Right ventricle myocardium superior (tissue), 1 donor: ENCODE measurements at regions not wholly inside any gene's neighbourhood (a gene's known extent, or its start where the extent isn't known, plus 50 kb on each side); places are given as distances from the start of the nearest gene placed in this dataset.
"Not testable (repeated sequence)": the region's sequence is repeated elsewhere in the genome, so short reads cannot be mapped to it uniquely, and the experiment has no call there.

Experiments
- ATAC-seq: fragments of 200-7000 bp; cut with Tn5 transposase; one replicate; pipeline ENCODE4 v1.9.1; 2020; ENCODE audit warnings: mild to moderate bottlenecking; ENCODE audit not compliant: poor library complexity
- DNase-seq: peaks from one replicate; pipeline ENCODE4 v3.0.0-alpha.2; 2020
- intact Hi-C: fragments of 100-400 bp; cut with DNase I; formaldehyde crosslinking; loops from one replicate; pipeline ENCODE4 v1.11.2; 2022
- donor health status: DM: no; HTN: yes; CAD: no; lungs with severe emphysema.

- no peak for ATAC-seq
- DNase-seq: no peak
- intact Hi-C loops: no loop called here
Observed at GRCh38 chr18:78427081-78427480, 552.5 kb upstream of the SALL3 start.

GRCh38 chr18:78429127-78430108 lies 550.2 kb upstream of the SALL3 start:
- ATAC-seq: no peak
- DNase-seq: no peak
- intact Hi-C loops: no loop called here

GRCh38 chr18:78430131-78430758 lies 549.4 kb upstream of the SALL3 start:
- ATAC-seq (no peak), DNase-seq (no peak)
- intact Hi-C loops: no loop called here

GRCh38 chr18:78431606-78432005 lies 548.0 kb upstream of the SALL3 start:
- intact Hi-C loops: no loop called here
- DNase-seq (no peak), ATAC-seq (no peak)

GRCh38 chr18:78433562-78433961 lies 546.1 kb upstream of the SALL3 start:
- intact Hi-C loops: no loop called here
- no peak for DNase-seq
- no peak for ATAC-seq

GRCh38 chr18:78436110-78436509 lies 543.5 kb upstream of the SALL3 start:
- ATAC-seq: no peak
- intact Hi-C loops: no loop called here

GRCh38 chr18:78438235-78438634 lies 541.4 kb upstream of the SALL3 start:
- ATAC-seq, DNase-seq: not testable (repeated sequence)

More at GRCh38 chr18:78436110-78436509, 543.5 kb upstream of the SALL3 start:
- no peak for DNase-seq

GRCh38 chr18:78445880-78446279 lies 533.7 kb upstream of the SALL3 start:
- ATAC-seq (no peak), DNase-seq (no peak)
- intact Hi-C loops: no loop called here

More at GRCh38 chr18:78438235-78438634, 541.4 kb upstream of the SALL3 start:
- intact Hi-C loops: not testable (repeated sequence)

GRCh38 chr18:78447211-78447610 lies 532.4 kb upstream of the SALL3 start:
- ATAC-seq: no peak
- intact Hi-C loops: no loop called here
- no peak for DNase-seq

- intact Hi-C loops: no loop called here
- DNase-seq (no peak), ATAC-seq (no peak)
Observed at GRCh38 chr18:78448106-78448505, 531.5 kb upstream of the SALL3 start.

GRCh38 chr18:78448591-78448990 lies 531.0 kb upstream of the SALL3 start:
- DNase-seq (no peak), ATAC-seq (no peak)

GRCh38 chr18:78454221-78454620 lies 525.4 kb upstream of the SALL3 start:
- DNase-seq: no peak
- ATAC-seq: no peak
- intact Hi-C loops: no loop called here

More at GRCh38 chr18:78448591-78448990, 531.0 kb upstream of the SALL3 start:
- intact Hi-C loops: no loop called here

- intact Hi-C loops: no loop called here
- DNase-seq: no peak
- no peak for ATAC-seq
Observed at GRCh38 chr18:78455386-78455785, 524.2 kb upstream of the SALL3 start.

- DNase-seq: no peak
- ATAC-seq: no peak
- intact Hi-C loops: no loop called here
Observed at GRCh38 chr18:78457011-78457410, 522.6 kb upstream of the SALL3 start.

- ATAC-seq (no peak), DNase-seq (no peak)
- intact Hi-C loops: no loop called here
Observed at GRCh38 chr18:78457731-78458130, 521.9 kb upstream of the SALL3 start.

GRCh38 chr18:78458356-78458755 lies 521.3 kb upstream of the SALL3 start:
- ATAC-seq: no peak
- intact Hi-C loops: no loop called here
- no peak for DNase-seq

- DNase-seq (no peak), ATAC-seq (no peak)
- intact Hi-C loops: no loop called here
Observed at GRCh38 chr18:78459668-78460067, 520.0 kb upstream of the SALL3 start.

GRCh38 chr18:78460558-78460957 lies 519.1 kb upstream of the SALL3 start:
- intact Hi-C loops: no loop called here
- ATAC-seq (no peak), DNase-seq (no peak)

GRCh38 chr18:78473563-78473962 lies 506.1 kb upstream of the SALL3 start:
- intact Hi-C loops: no loop called here
- no peak for ATAC-seq

GRCh38 chr18:78477840-78478239 lies 501.8 kb upstream of the SALL3 start:
- DNase-seq (no peak), ATAC-seq (no peak)
- intact Hi-C loops: no loop called here

More at GRCh38 chr18:78473563-78473962, 506.1 kb upstream of the SALL3 start:
- DNase-seq: no peak
